ENCODE measurements at regions not wholly inside any gene's neighbourhood (a gene's known extent, or its start where the extent isn't known, plus 50 kb on each side); places are given as distances from the start of the nearest gene placed in this dataset.
"Not testable (repeated sequence)": the region's sequence is repeated elsewhere in the genome, so short reads cannot be mapped to it uniquely, and the experiment has no call there.

DNA sequence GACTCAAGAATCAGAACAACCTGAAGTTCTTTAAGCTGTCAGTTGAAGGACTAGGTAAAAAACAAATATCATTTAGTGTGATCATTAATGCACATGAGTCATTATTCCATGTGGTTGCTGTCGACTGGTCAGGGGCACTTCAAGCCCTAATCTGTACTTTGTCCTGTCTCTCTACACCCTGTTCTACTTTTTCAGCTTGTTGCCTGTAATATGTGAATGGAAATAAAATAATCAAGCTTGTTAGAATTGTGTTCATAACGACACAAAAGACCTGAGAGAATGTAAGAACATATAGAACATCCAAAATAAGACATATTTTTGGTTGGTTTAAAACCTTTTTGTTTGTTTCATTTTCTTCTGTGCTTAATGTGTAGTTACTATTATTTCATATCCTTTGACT lies 87.4 kb upstream of the NBPF9 start:
- H3K36me3 ChIP-seq (ENCODE audit: insufficient read depth, low read length); DNase-seq (ENCODE audit: low spot score); H3K4me3 ChIP-seq (ENCODE audit: low read depth, low read length, poor library complexity, severe bottlenecking); intact Hi-C loops (cut with micrococcal nuclease; ENCODE audit: unreplicated experiment); H3K79me2 ChIP-seq (ENCODE audit: insufficient read depth, low read depth, low read length); POLR2A ChIA-PET; CTCF ChIA-PET (ENCODE audit: unreplicated experiment); H3K4me2 ChIP-seq (ENCODE audit: low read length); H3K9me2 ChIP-seq (ENCODE audit: insufficient read depth, low read length); H2AFZ ChIP-seq (ENCODE audit: low read length); H3K27ac ChIP-seq (ENCODE audit: low read depth, low read length, poor library complexity, severe bottlenecking); H4K20me1 ChIP-seq (ENCODE audit: insufficient read depth, low read length); BruUV-seq (replicated peaks); H3K4me1 ChIP-seq (ENCODE audit: insufficient read depth, low read length, poor library complexity, severe bottlenecking); H3K9me3 ChIP-seq (ENCODE audit: low read length): not testable (repeated sequence)

DNA sequence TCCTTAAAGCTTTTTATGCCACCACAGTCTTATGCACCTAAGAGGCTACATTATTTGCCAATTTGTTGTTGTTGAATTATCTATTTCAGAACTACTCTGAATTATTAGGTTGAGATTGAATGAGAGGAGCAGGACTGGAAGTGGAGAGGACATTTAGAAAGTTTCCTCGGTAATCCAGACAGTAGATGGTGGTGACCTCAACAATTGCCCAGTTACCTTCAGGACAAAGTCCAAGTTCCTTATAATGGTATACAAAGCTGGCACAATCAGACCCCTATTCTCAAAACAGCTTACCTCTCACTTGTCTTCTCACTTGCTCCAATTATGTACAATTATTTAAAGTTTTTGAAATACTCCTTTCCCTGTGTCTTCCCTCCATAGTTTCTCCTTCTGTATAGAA lies 93.3 kb upstream of the NBPF9 start:
- CTCF ChIA-PET (ENCODE audit: unreplicated experiment); H4K20me1 ChIP-seq (ENCODE audit: insufficient read depth, low read length); H2AFZ ChIP-seq (ENCODE audit: low read length); H3K27ac ChIP-seq (ENCODE audit: low read depth, low read length, poor library complexity, severe bottlenecking); POLR2A ChIA-PET; intact Hi-C loops (cut with micrococcal nuclease; ENCODE audit: unreplicated experiment); H3K4me3 ChIP-seq (ENCODE audit: low read depth, low read length, poor library complexity, severe bottlenecking); H3K9me2 ChIP-seq (ENCODE audit: insufficient read depth, low read length); DNase-seq (ENCODE audit: low spot score); BruUV-seq (replicated peaks); H3K79me2 ChIP-seq (ENCODE audit: insufficient read depth, low read depth, low read length); H3K4me2 ChIP-seq (ENCODE audit: low read length); H3K9me3 ChIP-seq (ENCODE audit: low read length); H3K36me3 ChIP-seq (ENCODE audit: insufficient read depth, low read length): not testable (repeated sequence)
- peaks cover 14% of the 10 kb centered on the region for H3K4me1 ChIP-seq (ENCODE audit: insufficient read depth, low read length, poor library complexity, severe bottlenecking)

DNA sequence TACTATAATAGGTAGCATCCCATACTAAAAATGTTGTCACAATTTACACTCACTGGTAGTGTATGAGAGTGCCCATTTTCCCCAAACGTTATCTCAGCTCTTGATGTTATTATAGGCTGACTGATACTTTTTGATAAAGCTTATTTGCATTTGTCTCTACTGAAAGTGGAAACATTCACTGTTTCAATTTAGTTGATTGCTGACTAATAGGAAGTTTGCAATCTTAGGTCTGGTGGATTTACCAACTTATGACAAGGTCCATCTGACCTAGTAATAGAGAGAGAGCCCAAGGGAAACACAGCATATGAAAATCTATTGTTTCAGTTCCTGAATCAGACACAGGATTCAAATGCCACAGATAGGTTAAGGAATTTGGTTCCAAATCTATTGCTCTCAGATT lies 97.2 kb upstream of the NBPF9 start:
- CTCF ChIA-PET (ENCODE audit: unreplicated experiment); H2AFZ ChIP-seq (ENCODE audit: low read length); intact Hi-C loops (cut with micrococcal nuclease; ENCODE audit: unreplicated experiment); POLR2A ChIA-PET; BruUV-seq (replicated peaks); H3K27ac ChIP-seq (ENCODE audit: low read depth, low read length, poor library complexity, severe bottlenecking); H3K9me3 ChIP-seq (ENCODE audit: low read length); H3K9me2 ChIP-seq (ENCODE audit: insufficient read depth, low read length); H3K36me3 ChIP-seq (ENCODE audit: insufficient read depth, low read length); H4K20me1 ChIP-seq (ENCODE audit: insufficient read depth, low read length); H3K79me2 ChIP-seq (ENCODE audit: insufficient read depth, low read depth, low read length): not testable (repeated sequence)
- peak overlapping the region; percentile 46 for H3K4me2 ChIP-seq (ENCODE audit: low read length)
- DNase-seq (ENCODE audit: low spot score) = peak; percentile 36
- peaks cover 14% of the 10 kb centered on the region for H3K4me1 ChIP-seq (ENCODE audit: insufficient read depth, low read length, poor library complexity, severe bottlenecking)
- H3K4me3 ChIP-seq (ENCODE audit: low read depth, low read length, poor library complexity, severe bottlenecking) = peak overlapping the region; percentile 1

DNA sequence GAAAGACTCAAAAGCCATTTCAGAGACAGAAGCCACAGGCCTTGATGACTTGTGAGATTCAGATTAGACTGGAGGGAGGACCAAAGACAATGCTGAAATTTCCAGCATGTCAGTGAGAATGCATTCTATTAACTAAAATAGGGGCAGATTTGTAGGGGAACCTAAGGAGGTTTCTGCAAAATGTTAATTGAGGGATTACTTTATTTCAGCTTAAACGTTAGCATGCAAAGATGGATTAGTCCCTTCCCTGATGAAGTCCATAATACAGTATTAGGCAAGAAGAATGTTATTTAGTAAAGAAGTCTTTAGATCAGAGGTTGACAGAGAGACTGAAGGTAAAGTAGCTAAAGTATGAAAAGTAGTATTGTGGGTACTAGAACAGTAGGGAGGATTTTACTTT lies 98.9 kb upstream of the NBPF9 start:
- CTCF ChIA-PET (ENCODE audit: unreplicated experiment); H3K36me3 ChIP-seq (ENCODE audit: insufficient read depth, low read length); intact Hi-C loops (cut with micrococcal nuclease; ENCODE audit: unreplicated experiment): not testable (repeated sequence)

DNA sequence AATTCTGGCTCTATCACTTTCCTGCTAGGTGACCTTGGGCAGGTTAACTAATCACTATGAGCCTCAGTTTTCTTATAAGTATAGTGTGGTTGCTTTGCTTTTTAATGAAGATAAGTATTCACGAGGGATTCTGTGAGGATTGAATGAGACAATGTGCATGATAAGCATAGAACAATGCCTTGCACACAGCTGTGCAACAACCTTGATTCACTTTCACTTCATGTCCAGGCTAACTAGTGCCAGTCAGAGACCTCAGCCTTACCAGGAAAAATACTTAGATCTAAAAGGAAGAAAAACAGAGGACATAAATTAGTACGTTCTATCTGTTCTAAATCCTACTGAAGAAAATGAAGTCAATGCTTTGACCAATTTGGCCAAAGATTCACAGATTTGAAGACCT lies 101.0 kb upstream of the NBPF9 start:
- peaks cover 10% of the 10 kb centered on the region for H3K4me1 ChIP-seq (ENCODE audit: insufficient read depth, low read length, poor library complexity, severe bottlenecking)
- CTCF ChIA-PET (ENCODE audit: unreplicated experiment); H2AFZ ChIP-seq (ENCODE audit: low read length); H3K27ac ChIP-seq (ENCODE audit: low read depth, low read length, poor library complexity, severe bottlenecking); H3K79me2 ChIP-seq (ENCODE audit: insufficient read depth, low read depth, low read length); H3K9me2 ChIP-seq (ENCODE audit: insufficient read depth, low read length); H3K4me3 ChIP-seq (ENCODE audit: low read depth, low read length, poor library complexity, severe bottlenecking); H3K9me3 ChIP-seq (ENCODE audit: low read length); DNase-seq (ENCODE audit: low spot score); intact Hi-C loops (cut with micrococcal nuclease; ENCODE audit: unreplicated experiment); H4K20me1 ChIP-seq (ENCODE audit: insufficient read depth, low read length); H3K36me3 ChIP-seq (ENCODE audit: insufficient read depth, low read length); H3K4me2 ChIP-seq (ENCODE audit: low read length); BruUV-seq (replicated peaks); POLR2A ChIA-PET: not testable (repeated sequence)

More for the DNA sequence above, 98.9 kb upstream of the NBPF9 start:
- H4K20me1 ChIP-seq (ENCODE audit: insufficient read depth, low read length); H3K27ac ChIP-seq (ENCODE audit: low read depth, low read length, poor library complexity, severe bottlenecking); H3K9me3 ChIP-seq (ENCODE audit: low read length); BruUV-seq (replicated peaks); H3K4me3 ChIP-seq (ENCODE audit: low read depth, low read length, poor library complexity, severe bottlenecking); H2AFZ ChIP-seq (ENCODE audit: low read length); POLR2A ChIA-PET; DNase-seq (ENCODE audit: low spot score); H3K9me2 ChIP-seq (ENCODE audit: insufficient read depth, low read length); H3K4me2 ChIP-seq (ENCODE audit: low read length); H3K79me2 ChIP-seq (ENCODE audit: insufficient read depth, low read depth, low read length): not testable (repeated sequence)
- peaks cover 10% of the 10 kb centered on the region for H3K4me1 ChIP-seq (ENCODE audit: insufficient read depth, low read length, poor library complexity, severe bottlenecking)

DNA sequence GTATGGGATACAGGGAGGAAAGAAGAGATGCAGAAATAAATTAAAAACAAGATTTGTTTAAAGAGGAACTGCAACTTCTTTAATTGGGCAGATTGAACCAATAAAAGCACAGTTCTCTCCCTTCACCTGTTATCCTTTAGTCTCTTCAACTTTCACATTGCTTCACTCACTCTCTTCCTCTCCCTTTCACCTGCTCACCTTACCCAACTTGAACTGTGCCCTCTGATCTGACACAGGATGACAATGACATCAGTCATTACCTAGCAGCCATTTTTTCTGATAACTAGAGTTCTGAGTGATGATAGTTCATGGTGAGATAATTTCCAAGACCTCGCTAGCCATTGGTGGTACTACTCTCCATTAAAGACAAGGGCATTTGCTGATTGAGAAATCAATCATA lies 105.5 kb upstream of the NBPF9 start:
- H4K20me1 ChIP-seq (ENCODE audit: insufficient read depth, low read length); BruUV-seq (replicated peaks); H3K79me2 ChIP-seq (ENCODE audit: insufficient read depth, low read depth, low read length); H3K9me2 ChIP-seq (ENCODE audit: insufficient read depth, low read length); H3K4me1 ChIP-seq (ENCODE audit: insufficient read depth, low read length, poor library complexity, severe bottlenecking); H3K4me2 ChIP-seq (ENCODE audit: low read length); H3K36me3 ChIP-seq (ENCODE audit: insufficient read depth, low read length); H2AFZ ChIP-seq (ENCODE audit: low read length); H3K9me3 ChIP-seq (ENCODE audit: low read length); DNase-seq (ENCODE audit: low spot score); intact Hi-C loops (cut with micrococcal nuclease; ENCODE audit: unreplicated experiment); CTCF ChIA-PET (ENCODE audit: unreplicated experiment); H3K27ac ChIP-seq (ENCODE audit: low read depth, low read length, poor library complexity, severe bottlenecking); H3K4me3 ChIP-seq (ENCODE audit: low read depth, low read length, poor library complexity, severe bottlenecking); POLR2A ChIA-PET: not testable (repeated sequence)

DNA sequence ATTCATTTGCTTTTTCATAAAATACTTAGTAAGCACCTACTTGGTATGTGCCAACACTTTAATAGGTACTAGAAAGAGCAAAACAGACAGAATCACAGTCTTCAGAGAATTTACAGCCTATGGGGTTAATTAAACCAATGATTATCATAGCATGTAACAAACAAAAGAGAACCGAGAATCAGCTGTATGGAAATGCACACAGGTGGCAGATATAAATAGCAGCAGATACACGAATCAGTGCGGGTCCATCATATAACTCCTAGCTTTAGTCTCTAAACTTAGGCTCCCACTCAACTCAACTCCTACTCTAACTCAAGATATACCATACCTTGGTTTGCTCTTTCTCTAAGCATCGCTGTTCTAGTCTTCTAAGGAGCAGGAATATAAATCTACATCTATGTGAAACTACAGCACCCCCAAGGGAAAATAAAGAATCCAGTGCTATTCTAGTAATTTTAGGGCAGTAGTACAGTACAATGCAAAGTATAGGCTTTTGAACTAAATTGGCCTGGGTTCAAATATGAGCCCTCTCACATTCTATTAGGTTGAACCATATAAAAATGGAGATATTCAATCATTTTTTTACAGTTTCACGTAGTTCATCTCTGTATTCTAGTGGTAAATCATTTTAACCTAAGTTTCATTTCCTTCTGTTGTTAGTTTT lies 108.5 kb upstream of the NBPF9 start:
- BruUV-seq (replicated peaks) = TSS peak; percentile 94
- H3K9me3 ChIP-seq (ENCODE audit: low read length); H3K79me2 ChIP-seq (ENCODE audit: insufficient read depth, low read depth, low read length); H3K4me2 ChIP-seq (ENCODE audit: low read length); H2AFZ ChIP-seq (ENCODE audit: low read length); DNase-seq (ENCODE audit: low spot score); H3K4me3 ChIP-seq (ENCODE audit: low read depth, low read length, poor library complexity, severe bottlenecking); H3K9me2 ChIP-seq (ENCODE audit: insufficient read depth, low read length); POLR2A ChIA-PET; H4K20me1 ChIP-seq (ENCODE audit: insufficient read depth, low read length); H3K4me1 ChIP-seq (ENCODE audit: insufficient read depth, low read length, poor library complexity, severe bottlenecking); H3K36me3 ChIP-seq (ENCODE audit: insufficient read depth, low read length); CTCF ChIA-PET (ENCODE audit: unreplicated experiment); intact Hi-C loops (cut with micrococcal nuclease; ENCODE audit: unreplicated experiment): not testable (repeated sequence)
- peak overlapping the region; percentile 46 for H3K27ac ChIP-seq (ENCODE audit: low read depth, low read length, poor library complexity, severe bottlenecking)
